ENCODE measurements at regions not wholly inside any gene's neighbourhood (a gene's known extent, or its start where the extent isn't known, plus 50 kb on each side); places are given as distances from the start of the nearest gene placed in this dataset.

DNA sequence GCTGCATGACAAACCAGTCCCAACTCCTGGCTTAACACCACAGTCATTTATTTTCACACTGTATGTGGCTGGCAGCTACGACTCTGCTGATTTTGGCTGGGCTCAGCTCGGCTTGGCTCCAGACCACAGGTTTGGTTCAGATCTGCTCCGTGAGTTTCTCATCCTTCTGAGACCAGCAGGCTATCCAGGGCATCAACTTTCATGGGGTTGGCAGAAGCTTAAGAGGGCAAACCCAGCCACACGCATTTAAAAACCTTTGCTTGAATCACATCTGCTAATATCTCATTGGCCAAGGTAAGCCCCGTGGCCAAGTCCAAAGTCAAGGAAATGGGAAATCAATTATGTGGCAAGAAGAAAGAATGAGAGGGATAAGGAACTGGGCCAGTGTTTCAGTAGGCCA is 574.2 kb downstream of the MATN1 start:
- TF ChIP-seq, protein P1, sequence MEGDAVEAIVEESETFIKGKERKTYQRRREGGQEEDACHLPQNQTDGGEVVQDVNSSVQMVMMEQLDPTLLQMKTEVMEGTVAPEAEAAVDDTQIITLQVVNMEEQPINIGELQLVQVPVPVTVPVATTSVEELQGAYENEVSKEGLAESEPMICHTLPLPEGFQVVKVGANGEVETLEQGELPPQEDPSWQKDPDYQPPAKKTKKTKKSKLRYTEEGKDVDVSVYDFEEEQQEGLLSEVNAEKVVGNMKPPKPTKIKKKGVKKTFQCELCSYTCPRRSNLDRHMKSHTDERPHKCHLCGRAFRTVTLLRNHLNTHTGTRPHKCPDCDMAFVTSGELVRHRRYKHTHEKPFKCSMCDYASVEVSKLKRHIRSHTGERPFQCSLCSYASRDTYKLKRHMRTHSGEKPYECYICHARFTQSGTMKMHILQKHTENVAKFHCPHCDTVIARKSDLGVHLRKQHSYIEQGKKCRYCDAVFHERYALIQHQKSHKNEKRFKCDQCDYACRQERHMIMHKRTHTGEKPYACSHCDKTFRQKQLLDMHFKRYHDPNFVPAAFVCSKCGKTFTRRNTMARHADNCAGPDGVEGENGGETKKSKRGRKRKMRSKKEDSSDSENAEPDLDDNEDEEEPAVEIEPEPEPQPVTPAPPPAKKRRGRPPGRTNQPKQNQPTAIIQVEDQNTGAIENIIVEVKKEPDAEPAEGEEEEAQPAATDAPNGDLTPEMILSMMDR (IDR thresholded peaks at IDR 0.05; ENCODE audit: low read depth, low read length, poor library complexity, severe bottlenecking): no peak
- TF ChIP-seq EZH2phosphoT487 (IDR thresholded peaks at IDR 0.05; ENCODE audit: borderline replicate concordance, low read length): no peak
